ENCODE measurements at regions not wholly inside any gene's neighbourhood (a gene's known extent, or its start where the extent isn't known, plus 50 kb on each side); places are given as distances from the start of the nearest gene placed in this dataset.

- DNase-seq: no peak
Observed at GRCh38 chr13:73737214-73737613, 397.0 kb downstream of the KLF12 start.

- DNase-seq: no peak
Observed at GRCh38 chr13:73733706-73734105, 400.5 kb downstream of the KLF12 start.

GRCh38 chr13:73732350-73732749 lies 401.9 kb downstream of the KLF12 start:
- no peak for DNase-seq

- DNase-seq: no peak
Observed at GRCh38 chr13:73731564-73731963, 402.6 kb downstream of the KLF12 start.

- DNase-seq: no peak
Observed at GRCh38 chr13:73730014-73730413, 404.2 kb downstream of the KLF12 start.

GRCh38 chr13:73729046-73729445 lies 405.2 kb downstream of the KLF12 start:
- DNase-seq: no peak

- no peak for DNase-seq
Observed at GRCh38 chr13:73722120-73722519, 412.1 kb downstream of the KLF12 start.

GRCh38 chr13:73721571-73721970 lies 412.6 kb downstream of the KLF12 start:
- no peak for DNase-seq

GRCh38 chr13:73720216-73720840 lies 413.9 kb downstream of the KLF12 start:
- DNase-seq: no peak

- no peak for DNase-seq
Observed at GRCh38 chr13:73718246-73718645, 416.0 kb downstream of the KLF12 start.

- DNase-seq: no peak
Observed at GRCh38 chr13:73717632-73718031, 416.6 kb downstream of the KLF12 start.

GRCh38 chr13:73715911-73716510 lies 418.2 kb downstream of the KLF12 start:
- no peak for DNase-seq

- no peak for DNase-seq
Observed at GRCh38 chr13:73715114-73715910, 418.9 kb downstream of the KLF12 start.

- DNase-seq: no peak
Observed at GRCh38 chr13:73714522-73714921, 419.7 kb downstream of the KLF12 start.

GRCh38 chr13:73708393-73708985 lies 425.7 kb downstream of the KLF12 start:
- DNase-seq: no peak

GRCh38 chr13:73704587-73704986 lies 429.6 kb downstream of the KLF12 start:
- DNase-seq: no peak

GRCh38 chr13:73703606-73704005 lies 430.6 kb downstream of the KLF12 start:
- no peak for DNase-seq

GRCh38 chr13:73702419-73703071 lies 431.7 kb downstream of the KLF12 start:
- DNase-seq: no peak

GRCh38 chr13:73701160-73701559 lies 433.0 kb downstream of the KLF12 start:
- no peak for DNase-seq

GRCh38 chr13:73698859-73699258 lies 435.3 kb downstream of the KLF12 start:
- DNase-seq: no peak

- DNase-seq: no peak
Observed at GRCh38 chr13:73697166-73697565, 437.0 kb downstream of the KLF12 start.

GRCh38 chr13:73696713-73697112 lies 437.5 kb downstream of the KLF12 start:
- no peak for DNase-seq

GRCh38 chr13:73696271-73696670 lies 437.9 kb downstream of the KLF12 start:
- DNase-seq: no peak
